KMS-11 (cell line): ENCODE measurements at regions not wholly inside any gene's neighbourhood (a gene's known extent, or its start where the extent isn't known, plus 50 kb on each side); places are given as distances from the start of the nearest gene placed in this dataset.
"Not testable (repeated sequence)": the region's sequence is repeated elsewhere in the genome, so short reads cannot be mapped to it uniquely, and the experiment has no call there.

Source experiments
- H2AFZ ChIP-seq: fragments of 200-600 bp; sonication (generic); 2 replicates; pipeline ENCODE4 v1.6.1; 2016; ENCODE audit warnings: antibody characterized with exemption, mixed run types, low read depth
- H3K27ac ChIP-seq: fragments of 200-600 bp; sonication (generic); 2 replicates; pipeline ENCODE4 v1.6.1; 2016; ENCODE audit warnings: mild to moderate bottlenecking, mixed run types
- H3K27me3 ChIP-seq: fragments of 200-600 bp; sonication (generic); 2 replicates; pipeline ENCODE4 v1.6.1; 2017; ENCODE audit warnings: mild to moderate bottlenecking, low read depth, mixed run types, moderate library complexity; ENCODE audit not compliant: insufficient read depth
- H3K36me3 ChIP-seq: fragments of 200-600 bp; sonication (generic); 2 replicates; pipeline ENCODE4 v1.6.1; 2017; ENCODE audit warnings: mild to moderate bottlenecking, mixed run types; ENCODE audit not compliant: insufficient read depth
- H3K4me1 ChIP-seq: fragments of 200-600 bp; sonication (generic); 2 replicates; pipeline ENCODE4 v1.6.1; 2016; ENCODE audit warnings: mild to moderate bottlenecking, low read depth, mixed run types; ENCODE audit not compliant: poor library complexity, severe bottlenecking
- H3K4me2 ChIP-seq: fragments of 200-600 bp; sonication (generic); 2 replicates; pipeline ENCODE4 v1.7.0; 2016; ENCODE audit warnings: mild to moderate bottlenecking, mixed run types
- H3K4me3 ChIP-seq: fragments of 200-600 bp; sonication (generic); IDR thresholded peaks from 2 replicates; pipeline ENCODE4 v1.6.1; 2017; ENCODE audit warnings: low read depth, low read length, mixed read lengths; ENCODE audit not compliant: insufficient read depth
- H3K79me2 ChIP-seq: fragments of 200-600 bp; sonication (generic); 2 replicates; pipeline ENCODE4 v1.6.1; 2016; ENCODE audit warnings: low read depth, mixed run types; ENCODE audit not compliant: insufficient read depth
- H3K9ac ChIP-seq: fragments of 200-600 bp; sonication (generic); 2 replicates; pipeline ENCODE4 v1.6.1; 2016; ENCODE audit warnings: mild to moderate bottlenecking, mixed run types
- H4K20me1 ChIP-seq: fragments of 200-600 bp; sonication (generic); 2 replicates; pipeline ENCODE4 v1.6.1; 2016; ENCODE audit warnings: mild to moderate bottlenecking, mixed run types; ENCODE audit not compliant: insufficient read depth
- CTCF ChIP-seq: fragments of 200-600 bp; sonication (generic); conservative IDR thresholded peaks from 2 replicates; pipeline ENCODE4 v1.6.1; 2017; ENCODE audit warnings: low read depth, mild to moderate bottlenecking, antibody characterized with exemption, low read length, moderate library complexity, mixed read lengths

GRCh38 chr9:86573886-86574285, 219.7 kb upstream of the TUT7 start:
- no peak overlapping the region for H3K27ac ChIP-seq
- H3K4me1 ChIP-seq = no peaks in the 10 kb centered on the region
- H3K4me2 ChIP-seq = no peak overlapping the region
- H2AFZ ChIP-seq = no peak overlapping the region
- no peaks in the 10 kb centered on the region for H3K27me3 ChIP-seq
- no peaks in the 10 kb centered on the region for H3K36me3 ChIP-seq
- H3K79me2 ChIP-seq = no peaks in the 10 kb centered on the region
- no peak overlapping the region for H3K4me3 ChIP-seq
- H4K20me1 ChIP-seq = no peaks in the 10 kb centered on the region
- no peak for TF ChIP-seq CTCF
- no peak overlapping the region for H3K9ac ChIP-seq

- Histone ChIP-seq H3K4me1 (no peaks in the 10 kb centered on the region), H3K36me3 (no peaks in the 10 kb centered on the region), H3K4me3 (no peak overlapping the region), H3K27me3 (no peaks in the 10 kb centered on the region), H2AFZ (no peak overlapping the region), H3K27ac (no peak overlapping the region), H4K20me1 (no peaks in the 10 kb centered on the region), H3K9ac (no peak overlapping the region), H3K79me2 (no peaks in the 10 kb centered on the region), H3K4me2 (no peak overlapping the region)
- no peak for TF ChIP-seq CTCF
Measured at GRCh38 chr9:86572904-86573303, 218.7 kb upstream of the TUT7 start.

GRCh38 chr9:86565603-86566002, 211.4 kb upstream of the TUT7 start:
- H3K79me2 ChIP-seq, H4K20me1 ChIP-seq, H3K36me3 ChIP-seq, H3K4me3 ChIP-seq, H3K9ac ChIP-seq, H3K27ac ChIP-seq, H3K27me3 ChIP-seq, H3K4me1 ChIP-seq, H2AFZ ChIP-seq, H3K4me2 ChIP-seq: not testable (repeated sequence)

GRCh38 chr9:86563936-86564335, 209.7 kb upstream of the TUT7 start:
- no peak overlapping the region for H2AFZ ChIP-seq
- no peak overlapping the region for H3K27ac ChIP-seq
- no peak overlapping the region for H3K4me3 ChIP-seq
- H4K20me1 ChIP-seq = no peaks in the 10 kb centered on the region
- no peaks in the 10 kb centered on the region for H3K27me3 ChIP-seq
- H3K9ac ChIP-seq = no peak overlapping the region
- no peak for TF ChIP-seq CTCF
- no peaks in the 10 kb centered on the region for H3K79me2 ChIP-seq
- H3K4me2 ChIP-seq = no peak overlapping the region
- H3K36me3 ChIP-seq = no peaks in the 10 kb centered on the region
- H3K4me1 ChIP-seq = no peaks in the 10 kb centered on the region

GRCh38 chr9:86563350-86563749, 209.1 kb upstream of the TUT7 start:
- no peak overlapping the region for H3K4me3 ChIP-seq
- no peaks in the 10 kb centered on the region for H3K27me3 ChIP-seq
- no peaks in the 10 kb centered on the region for H4K20me1 ChIP-seq
- H3K9ac ChIP-seq = no peak overlapping the region
- TF ChIP-seq CTCF = no peak
- no peak overlapping the region for H3K4me2 ChIP-seq
- H3K4me1 ChIP-seq = no peaks in the 10 kb centered on the region
- no peak overlapping the region for H2AFZ ChIP-seq
- no peaks in the 10 kb centered on the region for H3K79me2 ChIP-seq
- no peak overlapping the region for H3K27ac ChIP-seq
- no peaks in the 10 kb centered on the region for H3K36me3 ChIP-seq
